Muscle layer of duodenum (tissue), 2 donors: ENCODE measurements at regions not wholly inside any gene's neighbourhood (a gene's known extent, or its start where the extent isn't known, plus 50 kb on each side); places are given as distances from the start of the nearest gene placed in this dataset.

Experiments
- H3K27ac ChIP-seq: one replicate; pipeline ENCODE4 v1.7.0; 2013; ENCODE audit warnings: mild to moderate bottlenecking, low read length
- H3K27me3 ChIP-seq: one replicate; pipeline ENCODE4 v1.7.0; 2013; ENCODE audit warnings: low read depth, mild to moderate bottlenecking, control low read depth, low read length
- H3K36me3 ChIP-seq, 2 donors: one replicate each; pipeline ENCODE4 v1.7.0; 2013; ENCODE audit warnings: low read length in 2 of 2, control low read depth in 1 of 2, mild to moderate bottlenecking in 1 of 2; ENCODE audit not compliant: insufficient read depth in 2 of 2, control insufficient read depth in 1 of 2
- H3K4me1 ChIP-seq, 2 donors: one replicate each; pipeline ENCODE4 v1.7.0; 2013; ENCODE audit warnings: low read length in 2 of 2, mild to moderate bottlenecking in 2 of 2, control low read depth in 1 of 2, moderate library complexity in 1 of 2; ENCODE audit not compliant: insufficient read depth in 2 of 2, control insufficient read depth in 1 of 2
- H3K4me3 ChIP-seq, 2 donors: one replicate each; pipeline ENCODE4 v1.7.0; 2013; ENCODE audit warnings: low read length in 2 of 2, low read depth in 1 of 2, mild to moderate bottlenecking in 1 of 2
- H3K9me3 ChIP-seq, 2 donors: one replicate each; pipeline ENCODE4 v1.7.0; 2013; ENCODE audit warnings: low read length in 2 of 2, control low read depth in 1 of 2, mild to moderate bottlenecking in 1 of 2; ENCODE audit not compliant: control insufficient read depth in 1 of 2
- donor health status: healthy.

GRCh38 chr10:4456279-4456678 is 369.7 kb upstream of the AKR1E2 start:
- Histone ChIP-seq H3K27me3 (no peaks in the 10 kb centered on the region), H3K4me3 (no peak overlapping the region), H3K27ac (no peak overlapping the region), H3K4me1 (no peaks in the 10 kb centered on the region), H3K9me3 (no peaks in the 10 kb centered on the region), H3K36me3 (no peaks in the 10 kb centered on the region)

DNA sequence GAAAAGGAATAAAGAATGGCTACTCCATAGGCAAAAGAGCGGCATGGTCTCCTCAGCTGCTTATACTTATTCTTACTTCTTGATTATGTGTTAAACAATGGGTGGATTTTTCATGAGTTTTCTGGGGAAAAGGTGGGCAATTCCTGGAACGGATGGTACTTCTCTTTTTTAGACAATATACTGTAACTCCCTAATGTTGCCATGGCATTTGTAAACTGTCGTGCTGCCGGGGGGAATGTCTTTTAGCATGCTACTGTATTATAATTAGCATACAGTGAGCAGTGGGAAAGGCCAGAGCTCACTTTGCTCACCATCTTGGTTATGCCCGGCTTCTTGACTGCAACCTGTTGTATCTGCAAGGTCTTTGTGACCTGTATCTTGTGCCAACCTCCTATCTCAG is 372.1 kb upstream of the AKR1E2 start:
- Histone ChIP-seq H3K27me3 (no peaks in the 10 kb centered on the region), H3K27ac (no peak overlapping the region), H3K4me1 (no peaks in the 10 kb centered on the region), H3K36me3 (no peaks in the 10 kb centered on the region), H3K4me3 (no peak overlapping the region), H3K9me3 (no peaks in the 10 kb centered on the region)

DNA sequence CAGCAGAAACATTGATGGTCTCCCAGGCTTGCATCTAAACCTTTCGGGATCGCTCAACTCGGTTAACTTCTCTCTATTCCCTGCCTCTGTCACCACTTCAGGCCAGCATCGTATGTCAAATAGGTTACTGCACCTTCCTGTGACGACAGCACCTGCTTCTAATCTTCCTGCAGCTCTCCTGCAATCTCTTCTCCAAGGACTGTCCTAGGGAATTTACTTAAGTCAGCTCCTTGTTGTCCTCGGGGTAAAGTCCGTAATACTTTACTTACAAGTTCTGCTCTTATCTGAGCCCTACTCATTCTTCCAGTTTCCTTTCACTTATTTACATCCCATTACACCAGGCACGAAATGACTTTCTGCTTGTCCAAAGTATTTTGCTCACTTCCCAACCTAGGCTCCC is 372.7 kb upstream of the AKR1E2 start:
- H3K9me3 ChIP-seq, result no peaks in the 10 kb centered on the region
- H3K27ac ChIP-seq, result no peak overlapping the region
- no peaks in the 10 kb centered on the region for H3K27me3 ChIP-seq
- no peaks in the 10 kb centered on the region for H3K4me1 ChIP-seq
- no peak overlapping the region for H3K4me3 ChIP-seq
- no peaks in the 10 kb centered on the region for H3K36me3 ChIP-seq

GRCh38 chr10:4450981-4451908 is 374.8 kb upstream of the AKR1E2 start:
- Histone ChIP-seq H3K4me3 (no peak overlapping the region), H3K36me3 (no peaks in the 10 kb centered on the region), H3K27ac (no peak overlapping the region), H3K9me3 (no peaks in the 10 kb centered on the region), H3K27me3 (no peaks in the 10 kb centered on the region), H3K4me1 (no peaks in the 10 kb centered on the region)

DNA sequence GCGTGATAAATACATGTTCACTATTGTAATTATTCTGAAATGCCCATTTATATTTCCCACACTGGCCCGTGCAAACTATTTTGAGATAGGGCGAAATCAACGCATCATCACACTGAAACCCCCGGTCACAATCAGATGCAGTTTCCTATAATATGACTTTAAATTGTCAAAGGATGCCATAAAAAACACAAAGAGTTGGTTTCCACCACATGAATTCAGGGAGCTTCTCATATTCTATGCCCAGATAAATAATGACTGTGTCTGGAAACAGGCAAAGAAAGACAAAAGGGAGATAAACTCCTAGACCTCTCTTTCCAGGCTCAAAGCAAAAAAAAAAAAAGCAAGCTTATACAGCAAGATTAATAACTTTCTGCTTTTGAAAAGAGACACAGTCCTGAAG is 375.8 kb upstream of the AKR1E2 start:
- Histone ChIP-seq H3K27me3 (no peaks in the 10 kb centered on the region), H3K4me1 (no peaks in the 10 kb centered on the region), H3K36me3 (no peaks in the 10 kb centered on the region), H3K9me3 (no peaks in the 10 kb centered on the region), H3K4me3 (no peak overlapping the region), H3K27ac (no peak overlapping the region)

- no peaks in the 10 kb centered on the region for H3K9me3 ChIP-seq
- no peaks in the 10 kb centered on the region for H3K36me3 ChIP-seq
- H3K4me3 ChIP-seq, result no peak overlapping the region
- no peak overlapping the region for H3K27ac ChIP-seq
- no peaks in the 10 kb centered on the region for H3K4me1 ChIP-seq
- no peaks in the 10 kb centered on the region for H3K27me3 ChIP-seq
Measured at GRCh38 chr10:4448030-4448429, 378.0 kb upstream of the AKR1E2 start.

- Histone ChIP-seq H3K9me3 (no peaks in the 10 kb centered on the region), H3K27me3 (no peaks in the 10 kb centered on the region), H3K36me3 (no peaks in the 10 kb centered on the region), H3K4me1 (no peaks in the 10 kb centered on the region), H3K27ac (no peak overlapping the region), H3K4me3 (no peak overlapping the region)
Measured at GRCh38 chr10:4443419-4443818, 382.6 kb upstream of the AKR1E2 start.

DNA sequence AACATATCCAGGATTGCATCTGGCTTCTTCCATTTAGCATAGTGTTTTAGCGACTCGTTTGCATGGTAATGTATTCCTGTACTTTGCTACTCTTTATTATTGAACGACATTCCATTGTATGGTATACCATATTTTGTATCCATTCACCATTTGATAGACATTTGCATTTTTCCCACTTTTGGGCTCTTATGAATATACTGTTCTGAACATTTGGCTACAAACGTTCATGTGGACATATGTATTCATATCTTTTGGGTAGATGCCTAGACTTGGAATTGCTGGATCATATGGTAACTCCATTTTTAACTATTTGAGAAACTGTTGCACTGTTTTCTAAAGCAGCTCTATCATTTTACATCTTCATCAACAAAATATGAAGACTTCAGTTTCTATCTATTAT is 383.7 kb upstream of the AKR1E2 start:
- no peaks in the 10 kb centered on the region for H3K4me1 ChIP-seq
- no peak overlapping the region for H3K4me3 ChIP-seq
- H3K27me3 ChIP-seq, result no peaks in the 10 kb centered on the region
- H3K9me3 ChIP-seq, result no peaks in the 10 kb centered on the region
- no peaks in the 10 kb centered on the region for H3K36me3 ChIP-seq
- no peak overlapping the region for H3K27ac ChIP-seq

- no peak overlapping the region for H3K27ac ChIP-seq
- no peak overlapping the region for H3K4me3 ChIP-seq
- no peaks in the 10 kb centered on the region for H3K36me3 ChIP-seq
- H3K4me1 ChIP-seq, result no peaks in the 10 kb centered on the region
- no peaks in the 10 kb centered on the region for H3K27me3 ChIP-seq
- no peaks in the 10 kb centered on the region for H3K9me3 ChIP-seq
Measured at GRCh38 chr10:4440260-4440659, 385.7 kb upstream of the AKR1E2 start.

- no peaks in the 10 kb centered on the region for H3K4me1 ChIP-seq
- H3K4me3 ChIP-seq, result no peak overlapping the region
- no peaks in the 10 kb centered on the region for H3K27me3 ChIP-seq
- no peak overlapping the region for H3K27ac ChIP-seq
- H3K36me3 ChIP-seq, result no peaks in the 10 kb centered on the region
- H3K9me3 ChIP-seq, result no peaks in the 10 kb centered on the region
Measured at GRCh38 chr10:4437791-4438190, 388.2 kb upstream of the AKR1E2 start.

DNA sequence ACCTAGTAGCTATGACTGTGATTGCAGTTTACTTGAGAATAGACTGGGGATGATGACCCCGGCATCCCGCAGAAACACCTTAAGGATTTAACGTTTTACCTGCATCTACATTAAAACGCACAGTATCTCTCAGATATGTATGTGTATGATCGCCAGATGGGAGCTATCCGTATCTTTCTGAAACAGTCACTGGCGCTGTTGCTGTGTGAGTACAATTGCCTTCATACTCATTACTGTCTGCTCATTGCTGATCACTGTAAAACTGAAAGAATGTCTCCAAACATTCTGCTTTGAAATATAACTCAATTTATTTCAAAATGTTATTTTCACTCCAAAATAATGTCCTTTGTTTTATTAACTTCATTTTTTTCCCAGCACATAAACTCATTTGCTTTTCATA is 388.9 kb upstream of the AKR1E2 start:
- Histone ChIP-seq H3K9me3 (no peaks in the 10 kb centered on the region), H3K27ac (no peak overlapping the region), H3K27me3 (no peaks in the 10 kb centered on the region), H3K4me1 (no peaks in the 10 kb centered on the region), H3K4me3 (no peak overlapping the region), H3K36me3 (no peaks in the 10 kb centered on the region)

DNA sequence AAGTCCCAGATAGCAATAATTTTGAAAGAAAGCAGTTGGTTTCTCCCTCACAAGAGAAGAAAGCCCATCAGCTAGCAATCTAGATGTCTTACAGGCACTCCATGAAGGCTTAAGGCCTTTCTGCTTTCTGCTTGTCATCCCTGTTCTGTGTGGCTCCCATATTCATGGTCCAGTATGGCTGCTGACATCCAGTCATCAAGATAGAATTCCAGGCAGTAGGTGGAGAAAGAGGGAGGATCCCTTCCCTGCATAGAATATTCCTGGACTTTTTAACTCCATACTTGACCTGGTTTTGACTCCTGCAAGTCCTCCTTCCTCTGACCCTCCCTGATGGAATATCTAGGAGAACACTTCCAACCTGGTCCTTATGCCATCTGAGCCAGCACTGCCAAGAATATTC is 389.9 kb upstream of the AKR1E2 start:
- Histone ChIP-seq H3K27me3 (no peaks in the 10 kb centered on the region), H3K9me3 (no peaks in the 10 kb centered on the region), H3K4me1 (no peaks in the 10 kb centered on the region), H3K36me3 (no peaks in the 10 kb centered on the region), H3K27ac (no peak overlapping the region), H3K4me3 (no peak overlapping the region)
